HG03095 (cell line): ENCODE measurements at regions not wholly inside any gene's neighbourhood (a gene's known extent, or its start where the extent isn't known, plus 50 kb on each side); places are given as distances from the start of the nearest gene placed in this dataset.

Experiments used
- ATAC-seq: cut with Tn5 transposase; IDR thresholded peaks from one replicate; pipeline ENCODE4 v1.9.1; 2021; ENCODE audit warnings: moderate library complexity; ENCODE audit not compliant: unreplicated experiment

- ATAC-seq = no peak
Observed at GRCh38 chr4:175871774-175872405, 59.8 kb upstream of the GPM6A start.

GRCh38 chr4:175873707-175874106 is 61.6 kb upstream of the GPM6A start:
- no peak for ATAC-seq

DNA sequence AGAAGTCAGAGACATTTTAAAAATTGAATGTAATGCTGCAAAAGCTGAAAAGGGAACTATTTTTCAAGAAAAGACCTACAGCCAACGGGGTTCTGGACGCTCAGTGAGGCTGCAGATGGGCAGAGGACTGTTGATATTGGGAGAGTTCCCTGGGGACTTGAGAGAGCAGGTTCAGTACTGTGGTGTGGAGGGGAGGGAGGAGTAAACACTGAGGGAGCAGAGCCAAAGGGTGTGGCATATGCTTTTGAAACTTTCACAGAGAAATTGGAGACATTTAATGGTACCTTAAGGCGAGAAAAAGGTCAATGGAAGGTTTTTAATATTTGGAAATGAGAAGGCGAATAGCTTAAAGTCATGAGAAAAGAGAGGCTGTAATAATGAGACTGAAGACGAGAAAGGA is 62.2 kb upstream of the GPM6A start:
- no peak for ATAC-seq

DNA sequence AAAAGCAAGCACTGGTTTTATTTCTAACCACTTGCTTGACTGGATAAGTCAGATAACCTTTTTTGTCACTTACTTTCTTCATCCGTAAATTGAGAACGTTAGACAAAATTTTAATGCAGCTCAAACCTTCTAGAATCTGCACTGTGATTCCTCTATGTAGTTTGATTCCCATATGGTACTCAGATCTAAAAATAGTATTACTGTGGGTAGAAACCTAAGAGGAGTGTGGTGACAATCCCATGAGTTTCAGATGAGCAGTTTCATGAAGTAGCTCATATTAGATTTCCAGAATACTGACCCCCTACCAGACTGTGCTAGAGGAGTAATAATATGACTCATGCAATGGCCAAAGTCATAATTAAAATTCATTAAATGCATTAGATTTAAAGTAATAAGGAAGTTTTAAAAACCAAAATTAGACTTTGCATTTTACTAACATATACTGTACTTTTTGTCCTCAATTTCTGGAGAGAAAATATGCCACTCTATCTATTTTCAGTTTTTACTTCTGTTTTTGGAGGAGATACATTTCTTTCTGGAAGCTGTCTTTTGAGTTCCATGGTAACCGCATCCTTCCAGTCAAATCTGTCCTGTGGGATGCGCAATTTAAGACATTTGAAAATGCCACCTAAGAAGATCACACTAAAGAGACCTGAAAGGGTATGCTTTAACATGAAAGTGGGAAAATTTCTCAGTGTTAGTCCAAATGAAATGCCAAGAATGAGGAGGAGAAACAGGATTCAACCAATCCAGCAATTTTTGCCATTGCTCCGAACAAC is 64.1 kb upstream of the GPM6A start:
- ATAC-seq = no peak

DNA sequence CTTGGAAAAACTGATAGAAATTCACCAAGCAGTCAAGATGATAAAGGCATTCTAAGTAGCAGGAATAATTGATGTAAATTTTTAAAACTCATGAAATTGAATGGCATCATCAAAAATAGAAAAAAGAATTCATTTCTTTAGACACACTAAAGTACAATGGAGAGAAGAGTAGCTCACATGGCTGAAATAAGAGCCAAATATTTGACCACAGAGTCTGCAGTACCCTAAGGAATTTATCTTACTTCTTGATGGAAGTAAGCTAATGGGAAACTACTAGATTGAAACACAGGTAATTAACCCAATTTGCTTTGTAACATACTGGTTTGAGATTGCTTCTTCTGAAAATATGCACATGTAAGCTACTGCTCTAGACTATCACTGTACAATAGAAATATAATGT is 70.8 kb upstream of the GPM6A start:
- ATAC-seq = no peak

- ATAC-seq = no peak
Observed at GRCh38 chr4:175884048-175884447, 72.0 kb upstream of the GPM6A start.

DNA sequence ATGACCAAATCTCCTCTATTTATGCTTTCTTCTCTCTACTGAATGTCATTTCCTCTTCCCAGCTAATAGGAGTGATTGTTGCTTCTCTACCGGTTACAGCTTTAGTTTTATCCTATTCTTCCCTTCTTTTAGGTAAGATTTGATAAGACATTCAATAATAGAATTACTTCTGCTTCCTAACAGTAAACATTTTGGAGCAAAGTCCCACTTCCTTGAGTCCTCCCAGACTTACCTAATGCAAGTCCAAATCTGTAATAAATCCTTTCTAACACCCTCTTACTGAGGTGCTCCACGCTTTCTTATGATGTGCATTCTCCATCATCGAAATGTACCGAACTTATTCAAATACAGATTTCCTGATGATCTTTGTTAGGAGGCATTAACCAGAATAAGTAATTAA is 79.2 kb upstream of the GPM6A start:
- no peak for ATAC-seq

- no peak for ATAC-seq
Observed at GRCh38 chr4:175891851-175892250, 79.8 kb upstream of the GPM6A start.

- ATAC-seq = no peak
Observed at GRCh38 chr4:175905925-175906324, 93.9 kb upstream of the GPM6A start.

GRCh38 chr4:175906384-175906783 is 94.3 kb upstream of the GPM6A start:
- ATAC-seq = no peak

DNA sequence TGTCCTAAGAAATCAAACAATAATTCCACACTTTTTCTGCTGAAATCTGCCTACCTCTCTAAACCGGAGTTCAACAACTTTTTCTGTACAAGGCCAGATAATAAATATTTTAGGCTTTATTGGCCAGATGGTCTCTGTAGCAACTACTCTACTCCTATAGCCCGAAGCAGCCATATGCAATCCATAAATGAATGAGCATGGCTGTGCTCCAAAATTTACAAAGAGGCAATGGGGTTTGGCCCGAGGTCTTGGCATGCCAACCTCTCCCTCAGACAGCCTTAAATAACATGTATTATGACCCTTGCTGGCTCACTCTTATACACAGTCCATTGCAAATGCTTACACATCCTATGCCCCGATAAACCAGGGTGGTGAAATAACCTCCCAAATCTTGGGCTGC is 98.6 kb upstream of the GPM6A start:
- no peak for ATAC-seq

- no peak for ATAC-seq
Observed at GRCh38 chr4:175916626-175917351, 104.7 kb upstream of the GPM6A start.

DNA sequence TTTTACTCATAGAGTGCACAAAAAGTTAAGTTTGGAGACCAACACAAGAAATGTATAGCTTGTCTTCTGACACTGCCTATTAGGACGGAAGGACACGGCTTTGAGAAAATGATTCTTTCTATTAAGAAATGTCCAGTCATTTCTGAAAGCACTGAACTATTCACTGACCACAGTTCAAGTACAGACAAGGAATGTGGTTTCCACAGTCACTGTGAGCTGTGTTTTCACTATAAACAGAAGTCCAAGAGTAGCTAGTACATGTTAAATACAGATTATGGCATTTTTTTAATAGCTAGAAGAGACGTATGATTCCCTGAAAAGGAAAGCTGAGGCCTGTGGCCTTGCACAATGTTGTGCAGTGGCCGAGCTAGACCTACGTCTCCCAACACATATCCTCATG is 115.1 kb upstream of the GPM6A start:
- ATAC-seq = no peak

DNA sequence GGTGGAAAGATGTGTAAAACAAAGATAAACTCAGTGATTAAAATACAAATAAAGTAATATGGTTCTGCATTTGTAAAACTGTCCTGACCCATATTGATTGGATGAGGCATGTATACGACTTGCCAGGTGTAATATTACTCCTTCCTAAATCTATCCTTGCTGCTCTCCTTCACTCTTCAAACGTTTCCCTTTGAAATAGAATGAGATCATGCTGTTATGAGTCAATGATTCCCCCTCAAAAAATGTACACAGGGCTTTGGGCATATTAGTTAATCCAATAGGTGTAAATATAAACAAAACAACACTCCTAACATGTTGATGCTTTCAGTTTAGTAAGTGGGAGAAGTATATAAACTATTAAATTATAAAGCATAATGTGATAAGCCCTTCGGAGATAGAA is 117.4 kb upstream of the GPM6A start:
- ATAC-seq = no peak

DNA sequence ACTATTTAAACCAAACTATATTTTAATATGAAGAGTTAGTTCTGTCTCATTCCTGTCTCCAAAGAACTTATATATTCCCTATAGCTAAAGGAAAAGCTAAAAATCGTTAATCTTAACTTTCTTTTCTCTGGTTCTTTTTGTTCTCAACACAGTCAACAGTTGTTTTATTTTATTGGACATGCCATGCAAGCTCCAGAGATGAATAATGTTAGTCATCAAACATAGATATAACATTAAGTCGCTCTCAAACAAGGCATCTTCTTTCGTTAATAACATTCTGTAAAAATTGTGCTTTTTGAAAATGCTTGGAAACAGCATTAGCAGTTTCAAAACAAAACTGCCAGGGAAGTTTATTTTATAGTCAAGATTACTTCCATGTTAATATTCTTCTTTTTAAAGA is 117.9 kb upstream of the GPM6A start:
- no peak for ATAC-seq

DNA sequence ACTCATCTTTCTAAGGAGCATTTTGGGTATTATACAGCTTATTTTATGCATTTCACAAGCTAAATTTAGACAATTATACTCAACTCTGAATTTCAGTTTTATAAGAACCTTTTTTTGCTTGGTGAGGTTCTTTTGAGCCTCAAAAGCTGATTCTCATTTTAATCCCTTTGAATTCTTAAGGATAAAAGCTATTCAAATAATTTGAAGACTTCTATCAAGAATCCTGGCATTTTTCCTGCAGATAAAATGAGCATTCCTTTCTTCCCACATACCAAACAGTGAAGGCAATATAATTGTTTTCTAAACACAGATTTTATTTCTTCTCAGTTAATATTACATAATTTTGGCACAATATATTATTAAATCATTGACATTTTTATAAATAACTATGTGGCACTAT is 118.4 kb upstream of the GPM6A start:
- no peak for ATAC-seq

DNA sequence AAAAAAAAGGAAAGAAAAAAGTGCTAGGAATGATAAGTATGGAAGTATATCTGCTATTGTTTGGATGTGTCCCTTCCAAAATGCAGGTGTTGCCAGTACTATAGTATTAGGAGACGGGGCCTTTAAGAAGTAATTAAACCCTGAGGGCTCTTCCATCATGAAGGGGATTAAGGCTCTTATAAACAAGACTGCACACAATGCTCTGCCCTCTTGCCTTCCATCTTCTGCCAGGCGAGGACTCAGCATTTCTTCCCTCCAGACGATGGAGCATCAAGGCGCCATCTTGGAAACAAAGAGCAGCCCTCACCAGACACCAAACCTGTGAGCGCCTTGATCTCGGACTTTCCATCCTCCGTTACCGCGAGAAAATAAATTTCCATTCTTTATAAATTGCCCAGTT is 120.1 kb upstream of the GPM6A start:
- no peak for ATAC-seq

- no peak for ATAC-seq
Observed at GRCh38 chr4:175934506-175934905, 122.4 kb upstream of the GPM6A start.

DNA sequence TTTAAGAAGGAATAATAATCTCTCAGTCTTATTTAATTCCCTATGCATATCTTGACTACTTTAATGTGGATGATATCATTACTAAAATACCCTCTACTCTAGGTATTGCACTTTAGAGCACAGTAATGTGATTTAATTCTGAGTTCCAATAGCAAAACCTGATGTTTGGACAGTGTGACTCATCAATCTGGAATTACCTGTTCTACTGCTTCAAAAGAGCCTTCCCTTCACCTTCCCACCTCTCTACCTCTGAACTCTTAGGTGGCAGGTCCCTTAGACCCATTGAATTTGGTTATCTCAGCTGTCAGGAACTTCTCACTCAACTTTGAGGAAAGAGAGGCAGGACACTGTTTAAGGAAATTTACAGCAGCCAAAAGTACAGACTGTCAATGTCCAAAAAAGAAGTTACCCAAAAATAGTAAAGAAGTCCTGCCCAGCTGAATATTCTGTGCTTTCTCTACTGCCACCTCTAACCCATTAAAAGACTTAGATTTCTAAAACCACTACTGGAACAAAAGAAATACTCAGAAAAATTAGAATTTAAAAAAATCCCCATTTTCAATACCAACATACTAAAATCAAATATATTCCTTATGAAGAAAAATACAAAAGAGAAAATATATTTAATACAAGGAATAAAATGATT is 123.1 kb upstream of the GPM6A start:
- no peak for ATAC-seq

DNA sequence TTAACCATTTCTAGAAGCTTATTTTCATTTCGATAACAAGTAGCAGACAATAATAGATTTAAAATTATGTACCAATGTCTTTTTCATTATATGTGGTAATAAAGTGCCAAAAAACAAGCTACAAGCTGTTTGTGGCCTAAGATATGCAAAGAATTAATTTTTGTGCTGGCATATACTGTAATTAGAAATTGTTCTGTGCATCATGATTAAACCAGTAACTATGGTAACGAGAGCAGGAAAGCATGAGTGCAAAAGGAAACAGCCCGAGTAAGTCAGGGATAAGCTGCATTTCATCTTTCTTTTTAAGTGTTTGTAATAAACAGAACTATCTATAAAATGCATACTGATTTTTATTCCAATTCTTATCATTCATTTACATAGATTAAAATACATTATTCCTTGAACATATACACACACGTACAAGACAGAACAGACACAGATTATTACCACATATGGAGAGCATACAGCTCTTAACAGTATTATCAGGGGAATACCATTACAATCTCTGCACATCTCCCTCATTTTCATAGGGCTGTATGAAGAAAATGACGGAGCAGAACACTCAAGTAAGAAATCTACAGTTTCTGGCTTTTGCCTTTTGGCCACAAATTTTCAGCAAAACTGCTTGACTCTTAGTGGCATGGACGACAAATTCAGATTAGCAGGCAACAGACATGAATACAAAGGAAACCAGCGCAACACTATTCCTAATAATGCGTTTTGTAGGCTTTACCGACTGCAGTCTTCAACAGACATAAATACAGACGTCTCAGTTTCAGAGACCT is 121.3 kb upstream of the WDR17 start:
- no peak for ATAC-seq
